NCI-H1694 (cell line): ENCODE measurements at regions not wholly inside any gene's neighbourhood (a gene's known extent, or its start where the extent isn't known, plus 50 kb on each side); places are given as distances from the start of the nearest gene placed in this dataset.

ENCODE experiments used
- DNase-seq: peaks from one replicate; lab custom pipeline; 2025; lab: John Stamatoyannopoulos, UW

- DNase-seq: no peak
Observed at GRCh38 chr1:88219521-88219920, 464.6 kb upstream of the PKN2 start.

GRCh38 chr1:88221411-88221810 is 462.7 kb upstream of the PKN2 start:
- no peak for DNase-seq

GRCh38 chr1:88224906-88225305 is 459.2 kb upstream of the PKN2 start:
- DNase-seq: no peak

- no peak for DNase-seq
Observed at GRCh38 chr1:88228114-88228513, 456.0 kb upstream of the PKN2 start.

- no peak for DNase-seq
Observed at GRCh38 chr1:88230126-88230525, 453.9 kb upstream of the PKN2 start.

GRCh38 chr1:88237058-88237457 is 447.0 kb upstream of the PKN2 start:
- no peak for DNase-seq

- no peak for DNase-seq
Observed at GRCh38 chr1:88239205-88239604, 444.9 kb upstream of the PKN2 start.

- no peak for DNase-seq
Observed at GRCh38 chr1:88247666-88248065, 436.4 kb upstream of the PKN2 start.

- DNase-seq: no peak
Observed at GRCh38 chr1:88250915-88251314, 433.2 kb upstream of the PKN2 start.

- DNase-seq: no peak
Observed at GRCh38 chr1:88252745-88253144, 431.3 kb upstream of the PKN2 start.

- DNase-seq: no peak
Observed at GRCh38 chr1:88265606-88266005, 418.5 kb upstream of the PKN2 start.

- DNase-seq: no peak
Observed at GRCh38 chr1:88266051-88266450, 418.0 kb upstream of the PKN2 start.

GRCh38 chr1:88272216-88272615 is 411.9 kb upstream of the PKN2 start:
- no peak for DNase-seq

- DNase-seq: no peak
Observed at GRCh38 chr1:88274431-88274830, 409.6 kb upstream of the PKN2 start.

- DNase-seq: no peak
Observed at GRCh38 chr1:88275259-88275862, 408.7 kb upstream of the PKN2 start.

- no peak for DNase-seq
Observed at GRCh38 chr1:88276163-88276562, 407.9 kb upstream of the PKN2 start.

GRCh38 chr1:88284066-88284465 is 400.0 kb upstream of the PKN2 start:
- DNase-seq: no peak

- DNase-seq: no peak
Observed at GRCh38 chr1:88284666-88285366, 399.3 kb upstream of the PKN2 start.

- no peak for DNase-seq
Observed at GRCh38 chr1:88286716-88287115, 397.4 kb upstream of the PKN2 start.

- no peak for DNase-seq
Observed at GRCh38 chr1:88288571-88288970, 395.5 kb upstream of the PKN2 start.

- no peak for DNase-seq
Observed at GRCh38 chr1:88289401-88290102, 394.5 kb upstream of the PKN2 start.

- DNase-seq: no peak
Observed at GRCh38 chr1:88291611-88292354, 392.3 kb upstream of the PKN2 start.
